Right lobe of liver (tissue), 6 donors: ENCODE measurements at regions not wholly inside any gene's neighbourhood (a gene's known extent, or its start where the extent isn't known, plus 50 kb on each side); places are given as distances from the start of the nearest gene placed in this dataset.

Experiments
- ATAC-seq, 4 donors: fragments of 200-7000 bp; cut with Tn5 transposase; one replicate each; pipeline ENCODE4 v1.9.1; 2020; ENCODE audit warnings: mild to moderate bottlenecking in 4 of 4, moderate library complexity in 4 of 4
- DNase-seq, 3 donors: peaks; one replicate each; pipeline ENCODE4 v3.0.0-alpha.2; 2020
- H3K27ac ChIP-seq, 3 donors: fragments of 200-600 bp; one replicate each; pipeline ENCODE4 v1.8.0; 2022
- H3K27me3 ChIP-seq, 2 donors: fragments of 200-600 bp; one replicate each; pipeline ENCODE4 v1.8.0; 2022
- H3K36me3 ChIP-seq, 4 donors: fragments of 200-600 bp; sonication (generic) in 1 of 4; one replicate each; pipeline versions ENCODE4 v1.5.1 to v1.8.0; 2017 to 2022; ENCODE audit warnings: control low read depth in 1 of 4
- H3K4me1 ChIP-seq, 4 donors: fragments of 200-600 bp; sonication (generic) in 1 of 4; one replicate each; pipeline versions ENCODE4 v1.5.1 to v1.8.0; 2017 to 2022; ENCODE audit warnings: control low read depth in 1 of 4
- H3K4me3 ChIP-seq, 3 donors: fragments of 200-600 bp; one replicate each; pipeline ENCODE4 v1.8.0; 2022
- H3K9me3 ChIP-seq, 4 donors: fragments of 200-600 bp; sonication (generic) in 1 of 4; one replicate each; pipeline versions ENCODE4 v1.5.1 to v1.8.0; 2017 to 2022; ENCODE audit warnings: control low read depth in 1 of 4
- POLR2A ChIP-seq: fragments of 450-650 bp; IDR thresholded peaks from one replicate; pipeline ENCODE4 v1.6.1; 2017; ENCODE audit warnings: antibody characterized with exemption, mild to moderate bottlenecking
- WGBS: methylation state at CpG from one replicate; pipeline ENCODE4 v1.1.6; 2018; ENCODE audit warnings: low coverage, low lambda C conversion rate; ENCODE audit not compliant: insufficient coverage; ENCODE audit errors: missing lambda C conversion rate; 5-methylcytosine and 5-hydroxymethylcytosine counted together
- intact Hi-C, 2 donors: fragments of 100-400 bp; cut with DNase I; formaldehyde crosslinking; loops; one replicate each; pipeline versions ENCODE4 v1.11.2 to v1.14.1; 2022
- TF ChIP-seq, protein P1 (sequence below), 4 donors: fragments of 200-600 bp in 3 of 4; fragments of 450-650 bp in 1 of 4; IDR thresholded peaks; one replicate each; pipeline versions ENCODE4 v1.5.1 to v1.8.0; 2016 to 2022; ENCODE audit warnings: antibody characterized with exemption in 4 of 4, mild to moderate bottlenecking in 2 of 4
- donor health status: DM: no; HTN: yes; CAD: no.
- donor health status: DM: no; HTN: no; CAD: no.
- donor health status: DM: no; HTN: no; CAD: no.
- donor health status: DM: no; HTN: yes; CAD: no.
- donor health status: DM: no; HTN: yes; CAD: no.

DNA sequence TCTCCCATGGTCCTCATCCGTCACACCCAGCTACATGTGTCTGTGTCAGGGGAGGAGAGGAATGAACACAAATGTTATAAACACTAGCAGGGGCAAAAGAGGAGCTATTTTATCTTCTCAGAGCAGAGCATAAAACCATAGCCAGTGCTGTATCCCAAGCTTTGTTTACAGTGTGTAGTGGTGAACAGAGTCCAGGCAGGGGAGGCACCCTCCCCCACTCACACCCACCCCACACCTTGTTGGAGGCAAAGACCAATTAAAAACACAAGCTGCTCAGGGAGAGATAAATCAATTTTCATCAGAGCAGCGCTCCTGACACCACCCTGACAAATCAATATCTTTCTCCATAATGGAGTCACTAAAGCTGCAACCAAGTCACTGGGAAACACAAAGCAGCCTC, 132.6 kb upstream of the CCL2 start:
- H3K9me3 ChIP-seq: no peaks in the 10 kb centered on the region
- intact Hi-C loops: no loop called here
- H3K36me3 ChIP-seq: no peaks in the 10 kb centered on the region
- H3K27ac ChIP-seq: no peak overlapping the region
- no peak overlapping the region for H3K4me3 ChIP-seq
- 30% methylated on average over 2 of the region's 2 CpGs for WGBS
- no peak for ATAC-seq
- DNase-seq: no peak
- no peak for TF ChIP-seq POLR2A
- TF ChIP-seq, protein P1, sequence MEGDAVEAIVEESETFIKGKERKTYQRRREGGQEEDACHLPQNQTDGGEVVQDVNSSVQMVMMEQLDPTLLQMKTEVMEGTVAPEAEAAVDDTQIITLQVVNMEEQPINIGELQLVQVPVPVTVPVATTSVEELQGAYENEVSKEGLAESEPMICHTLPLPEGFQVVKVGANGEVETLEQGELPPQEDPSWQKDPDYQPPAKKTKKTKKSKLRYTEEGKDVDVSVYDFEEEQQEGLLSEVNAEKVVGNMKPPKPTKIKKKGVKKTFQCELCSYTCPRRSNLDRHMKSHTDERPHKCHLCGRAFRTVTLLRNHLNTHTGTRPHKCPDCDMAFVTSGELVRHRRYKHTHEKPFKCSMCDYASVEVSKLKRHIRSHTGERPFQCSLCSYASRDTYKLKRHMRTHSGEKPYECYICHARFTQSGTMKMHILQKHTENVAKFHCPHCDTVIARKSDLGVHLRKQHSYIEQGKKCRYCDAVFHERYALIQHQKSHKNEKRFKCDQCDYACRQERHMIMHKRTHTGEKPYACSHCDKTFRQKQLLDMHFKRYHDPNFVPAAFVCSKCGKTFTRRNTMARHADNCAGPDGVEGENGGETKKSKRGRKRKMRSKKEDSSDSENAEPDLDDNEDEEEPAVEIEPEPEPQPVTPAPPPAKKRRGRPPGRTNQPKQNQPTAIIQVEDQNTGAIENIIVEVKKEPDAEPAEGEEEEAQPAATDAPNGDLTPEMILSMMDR (IDR thresholded peaks at IDR 0.05): no peak
- H3K27me3 ChIP-seq: no peaks in the 10 kb centered on the region
- H3K4me1 ChIP-seq: no peaks in the 10 kb centered on the region

DNA sequence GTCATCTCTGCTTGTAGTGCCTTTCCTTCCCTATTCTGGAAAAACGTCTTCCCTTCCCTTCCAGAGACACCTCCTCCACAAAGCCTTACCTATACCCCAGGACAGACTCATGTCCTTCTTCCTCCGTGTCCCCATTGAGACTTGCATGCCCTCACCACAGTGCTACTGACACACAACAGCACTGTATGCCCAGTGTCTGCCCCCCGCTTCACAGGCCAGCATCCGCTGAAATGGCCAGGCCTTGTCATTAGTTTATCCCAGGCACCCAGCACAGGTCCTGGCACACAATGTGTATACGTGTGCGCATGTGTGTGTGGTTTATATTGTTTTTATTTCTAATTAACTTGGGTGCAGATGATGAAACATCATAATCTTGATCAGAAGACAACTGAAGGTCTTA, 130.1 kb upstream of the CCL2 start:
- ATAC-seq: no peak
- no peaks in the 10 kb centered on the region for H3K27me3 ChIP-seq
- H3K27ac ChIP-seq: no peak overlapping the region
- WGBS: 67% methylated on average over 5 of the region's 6 CpGs
- no peaks in the 10 kb centered on the region for H3K9me3 ChIP-seq
- DNase-seq: no peak
- no peaks in the 10 kb centered on the region for H3K4me1 ChIP-seq
- TF ChIP-seq, protein P1 (IDR thresholded peaks at IDR 0.05): no peak
- TF ChIP-seq POLR2A: no peak
- H3K36me3 ChIP-seq: no peaks in the 10 kb centered on the region
- no peak overlapping the region for H3K4me3 ChIP-seq
- intact Hi-C loops: no loop called here

DNA sequence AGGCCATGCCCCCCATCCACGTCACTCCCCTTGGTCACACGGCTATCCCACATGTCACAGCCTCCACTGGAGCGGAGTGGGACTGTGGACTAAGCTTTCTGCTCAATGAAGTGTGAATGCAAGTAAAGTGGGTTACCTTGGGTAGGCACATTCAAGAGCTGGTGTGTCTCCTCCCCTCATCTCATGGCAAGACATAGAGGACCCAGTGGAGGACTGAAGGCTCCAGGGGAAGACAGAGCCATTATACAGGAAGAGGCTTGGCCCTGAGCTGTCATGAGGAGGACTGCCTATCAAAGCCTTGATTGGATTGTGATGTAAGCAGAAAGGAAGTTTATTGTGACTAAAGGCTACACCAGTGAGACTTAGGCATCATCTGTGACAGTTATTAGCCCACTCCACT, 129.2 kb upstream of the CCL2 start:
- H3K27ac ChIP-seq: no peak overlapping the region
- H3K36me3 ChIP-seq: no peaks in the 10 kb centered on the region
- H3K4me3 ChIP-seq: no peak overlapping the region
- H3K9me3 ChIP-seq: no peaks in the 10 kb centered on the region
- intact Hi-C loops: no loop called here
- H3K27me3 ChIP-seq: no peaks in the 10 kb centered on the region
- no peak for ATAC-seq
- no peak for DNase-seq
- WGBS: 40% methylated on average over 1 of the region's 3 CpGs
- H3K4me1 ChIP-seq: no peaks in the 10 kb centered on the region
- TF ChIP-seq, protein P1 (IDR thresholded peaks at IDR 0.05): no peak
- TF ChIP-seq POLR2A: no peak

DNA sequence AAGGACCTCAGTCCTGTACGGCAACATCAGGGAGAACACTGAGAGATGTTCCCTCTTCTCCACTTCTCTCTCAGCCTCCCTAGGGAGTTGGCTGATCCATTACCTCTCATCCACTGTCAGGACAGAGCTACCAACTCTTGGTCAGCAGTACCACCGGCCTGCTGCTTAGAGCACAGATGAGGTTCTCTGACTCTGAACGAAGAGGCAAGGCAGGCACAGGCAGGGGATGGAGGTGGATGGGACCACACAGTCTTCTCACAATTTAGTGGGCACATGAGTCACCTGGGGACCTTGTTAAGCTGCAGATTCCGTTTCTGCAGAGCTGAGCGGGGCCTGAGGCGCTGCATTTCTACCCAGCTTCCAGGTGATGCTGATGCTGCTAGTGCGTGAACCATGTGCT, 128.6 kb upstream of the CCL2 start:
- H3K9me3 ChIP-seq: no peaks in the 10 kb centered on the region
- no peaks in the 10 kb centered on the region for H3K27me3 ChIP-seq
- no peak for DNase-seq
- H3K27ac ChIP-seq: no peak overlapping the region
- no peak for ATAC-seq
- intact Hi-C loops: no loop called here
- WGBS: 41% methylated on average over 3 of the region's 7 CpGs
- H3K4me1 ChIP-seq: no peaks in the 10 kb centered on the region
- TF ChIP-seq, protein P1 (IDR thresholded peaks at IDR 0.05): no peak
- TF ChIP-seq POLR2A: no peak
- no peak overlapping the region for H3K4me3 ChIP-seq
- no peaks in the 10 kb centered on the region for H3K36me3 ChIP-seq

DNA sequence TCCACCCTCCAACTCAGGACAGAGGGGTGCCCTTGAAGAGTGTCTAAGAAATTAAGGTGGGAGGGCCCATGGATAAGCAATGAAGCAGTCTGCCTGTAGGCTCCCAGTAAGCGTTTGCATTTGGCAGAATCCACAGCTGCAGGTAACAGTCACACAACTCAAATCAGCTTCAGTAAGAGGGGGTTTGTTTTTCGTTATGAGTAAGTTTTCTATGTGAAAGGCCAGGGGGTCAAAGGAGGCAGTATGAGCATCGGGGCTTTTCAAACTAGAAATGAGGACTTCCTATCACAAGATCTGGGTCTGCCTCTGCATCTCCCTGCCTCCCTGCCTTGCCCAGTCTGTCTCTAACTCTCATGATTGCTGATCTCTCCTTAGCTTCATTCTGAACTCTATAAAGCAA, 128.1 kb upstream of the CCL2 start:
- DNase-seq: no peak
- intact Hi-C loops: no loop called here
- TF ChIP-seq, protein P1 (IDR thresholded peaks at IDR 0.05): no peak
- TF ChIP-seq POLR2A: no peak
- Histone ChIP-seq H3K4me1 (no peaks in the 10 kb centered on the region), H3K9me3 (no peaks in the 10 kb centered on the region), H3K27ac (no peak overlapping the region), H3K27me3 (no peaks in the 10 kb centered on the region), H3K4me3 (no peak overlapping the region), H3K36me3 (no peaks in the 10 kb centered on the region)
- no peak for ATAC-seq
- no CpG with 5 or more reads among the region's 3 CpGs for WGBS
